ENCODE measurements at regions not wholly inside any gene's neighbourhood (a gene's known extent, or its start where the extent isn't known, plus 50 kb on each side); places are given as distances from the start of the nearest gene placed in this dataset.

DNA sequence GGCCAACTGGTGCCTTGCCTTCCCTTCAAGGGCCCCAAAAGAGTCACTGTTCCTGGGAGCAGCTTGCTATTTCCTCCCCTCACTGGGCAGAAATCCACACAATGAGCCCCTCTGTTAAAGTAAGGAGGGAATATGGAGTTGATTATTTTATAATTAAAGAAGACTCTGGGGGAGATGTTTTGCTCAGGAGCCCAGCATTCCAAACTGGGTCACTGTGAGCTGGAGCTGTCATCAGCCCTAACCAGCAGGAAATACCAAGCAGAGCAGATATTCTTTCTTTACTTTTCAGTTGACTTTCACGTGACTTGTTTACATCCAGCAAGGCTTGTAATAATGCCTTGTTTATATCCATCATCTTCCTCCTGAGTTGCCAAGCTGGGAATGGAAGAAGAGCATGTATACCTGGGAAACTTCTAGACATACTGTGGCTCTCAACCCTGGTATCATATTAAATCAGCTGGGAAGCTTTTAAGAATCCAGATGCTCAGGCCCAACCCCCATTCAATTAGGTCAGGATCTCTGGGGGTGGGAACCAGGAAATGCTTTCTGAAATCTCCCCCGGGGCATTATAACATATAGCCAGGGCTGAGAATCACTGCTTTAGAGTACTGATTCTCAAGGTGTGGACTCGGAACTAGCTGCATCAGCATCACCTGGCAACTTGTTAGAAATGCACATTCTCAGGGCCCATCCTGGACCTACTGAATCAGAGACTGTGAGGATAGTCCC, 175.6 kb upstream of the MYLIP start:
- no peak for TF ChIP-seq IRF3 (IDR thresholded peaks at IDR 0.05)
- no peak for TF ChIP-seq SUZ12 (IDR thresholded peaks at IDR 0.05; ENCODE audit: unreplicated experiment)
- no peak for TF ChIP-seq CTCF (IDR thresholded peaks at IDR 0.05 in 2 of 3, conservative IDR thresholded peaks at IDR 0.05 in 1 of 3; ENCODE audit: control insufficient read depth in 2 of 3, extremely low read depth in 1 of 3, insufficient read depth in 1 of 3, low read depth in 3 of 3, low read length in 3 of 3)
- no peak for TF ChIP-seq TAF1 (IDR thresholded peaks at IDR 0.05; ENCODE audit: borderline replicate concordance, low read depth, low read length)
- TF ChIP-seq RCOR1 (conservative IDR thresholded peaks at IDR 0.05; ENCODE audit: low read depth, low read length) = no peak
- TF ChIP-seq ZNF207 (IDR thresholded peaks at IDR 0.05; ENCODE audit: borderline replicate concordance) = no peak
- no peak for TF ChIP-seq POLR2A (IDR thresholded peaks at IDR 0.05; ENCODE audit: low read depth, low read length)

Data from GM12878 (cell line).